ENCODE measurements at regions not wholly inside any gene's neighbourhood (a gene's known extent, or its start where the extent isn't known, plus 50 kb on each side); places are given as distances from the start of the nearest gene placed in this dataset.

Small RNAs in the stretch of these regions (small RNA-seq; reads per million reads assigned to genes)
- gene RF00012 = 0 reads per million in 6 experiments
- 0 reads per million in 6 experiments for gene RNU6-411P
